ENCODE measurements at regions not wholly inside any gene's neighbourhood (a gene's known extent, or its start where the extent isn't known, plus 50 kb on each side); places are given as distances from the start of the nearest gene placed in this dataset.

- TF ChIP-seq, protein P1, sequence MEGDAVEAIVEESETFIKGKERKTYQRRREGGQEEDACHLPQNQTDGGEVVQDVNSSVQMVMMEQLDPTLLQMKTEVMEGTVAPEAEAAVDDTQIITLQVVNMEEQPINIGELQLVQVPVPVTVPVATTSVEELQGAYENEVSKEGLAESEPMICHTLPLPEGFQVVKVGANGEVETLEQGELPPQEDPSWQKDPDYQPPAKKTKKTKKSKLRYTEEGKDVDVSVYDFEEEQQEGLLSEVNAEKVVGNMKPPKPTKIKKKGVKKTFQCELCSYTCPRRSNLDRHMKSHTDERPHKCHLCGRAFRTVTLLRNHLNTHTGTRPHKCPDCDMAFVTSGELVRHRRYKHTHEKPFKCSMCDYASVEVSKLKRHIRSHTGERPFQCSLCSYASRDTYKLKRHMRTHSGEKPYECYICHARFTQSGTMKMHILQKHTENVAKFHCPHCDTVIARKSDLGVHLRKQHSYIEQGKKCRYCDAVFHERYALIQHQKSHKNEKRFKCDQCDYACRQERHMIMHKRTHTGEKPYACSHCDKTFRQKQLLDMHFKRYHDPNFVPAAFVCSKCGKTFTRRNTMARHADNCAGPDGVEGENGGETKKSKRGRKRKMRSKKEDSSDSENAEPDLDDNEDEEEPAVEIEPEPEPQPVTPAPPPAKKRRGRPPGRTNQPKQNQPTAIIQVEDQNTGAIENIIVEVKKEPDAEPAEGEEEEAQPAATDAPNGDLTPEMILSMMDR (IDR thresholded peaks at IDR 0.05): no peak
- no peak for TF ChIP-seq POLR2A (IDR thresholded peaks at IDR 0.05)
Observed at GRCh38 chr4:145346081-145346480, 135.6 kb upstream of the SMAD1 start.
